Transverse colon (tissue), 4 donors: ENCODE measurements at regions not wholly inside any gene's neighbourhood (a gene's known extent, or its start where the extent isn't known, plus 50 kb on each side); places are given as distances from the start of the nearest gene placed in this dataset.

Experiments used
- DNase-seq: peaks from one replicate; pipeline ENCODE4 v3.0.0-alpha.2; 2019
- H3K27ac ChIP-seq, 4 donors: fragments of 200-600 bp; sonication (generic); 2 replicates each; pipeline ENCODE4 v1.5.1; 2016 to 2018; ENCODE audit warnings: inconsistent platforms in 4 of 4
- H3K27me3 ChIP-seq: fragments of 200-600 bp; sonication (generic); 2 replicates; pipeline ENCODE4 v1.5.1; 2017; ENCODE audit warnings: inconsistent platforms
- H3K36me3 ChIP-seq, 4 donors: fragments of 200-600 bp; sonication (generic); 2 replicates each; pipeline ENCODE4 v1.5.1; 2017 to 2019; ENCODE audit warnings: inconsistent platforms in 4 of 4
- H3K4me1 ChIP-seq, 4 donors: fragments of 200-600 bp; sonication (generic); 2 replicates each; pipeline ENCODE4 v1.5.1; 2017 to 2020; ENCODE audit warnings: inconsistent platforms in 4 of 4
- H3K4me3 ChIP-seq, 4 donors: fragments of 200-600 bp; sonication (generic); 1 replicate in 1 of 4; 2 replicates in 3 of 4; pipeline versions ENCODE4 v1.5.1 to v1.6.1; 2017 to 2019; ENCODE audit warnings: inconsistent platforms in 4 of 4
- H3K9me3 ChIP-seq, 2 donors: fragments of 200-600 bp; sonication (generic); 2 replicates each; pipeline ENCODE4 v1.5.1; 2017 to 2019; ENCODE audit warnings: inconsistent platforms in 2 of 2
- EP300 ChIP-seq: sonication (generic); formaldehyde crosslinking; IDR thresholded peaks from one replicate; pipeline ENCODE4 v1.6.1; 2017; ENCODE audit warnings: antibody characterized with exemption, low read depth
- POLR2A ChIP-seq: fragments of 450-650 bp; IDR thresholded peaks from one replicate; pipeline ENCODE4 v1.6.1; 2016; ENCODE audit warnings: antibody characterized with exemption, mild to moderate bottlenecking, moderate library complexity
- POLR2AphosphoS5 ChIP-seq, 3 donors: sonication (generic); formaldehyde crosslinking; IDR thresholded peaks; one replicate each; pipeline ENCODE4 v1.6.1; 2016; ENCODE audit warnings: antibody characterized with exemption in 3 of 3
- WGBS, 2 donors: methylation state at CpG; one replicate each; pipeline ENCODE4 v1.1.5; 2018; ENCODE audit warnings: low coverage in 1 of 2; 5-methylcytosine and 5-hydroxymethylcytosine counted together
- in situ Hi-C, 4 donors: fragments of 200-750 bp; cut with MboI; loops; one replicate each; pipeline versions ENCODE4 v1.15.0 to v1.15.1; 2017; ENCODE audit warnings: low sequenced_read_pairs in 3 of 4, low pct_ligation_motif_present in 1 of 4, low pct_unique_long_range_greater_than_20kb in 1 of 4
- intact Hi-C: fragments of 100-400 bp; cut with DNase I; formaldehyde crosslinking; loops from one replicate; pipeline ENCODE4 v1.15.1; 2023; ENCODE audit warnings: low total_unique reads
- TF ChIP-seq, protein P1 (sequence below), 5 experiments: fragments of 200-600 bp in 3 of 5; fragments of 450-650 bp in 2 of 5; sonication (generic) in 3 of 5; IDR thresholded peaks; 1 replicate in 2 of 5; 2 replicates in 3 of 5; pipeline ENCODE4 v1.5.1; 2016 to 2017; ENCODE audit warnings: antibody characterized with exemption in 5 of 5, inconsistent platforms in 3 of 5, mild to moderate bottlenecking in 2 of 5, moderate library complexity in 1 of 5

DNA sequence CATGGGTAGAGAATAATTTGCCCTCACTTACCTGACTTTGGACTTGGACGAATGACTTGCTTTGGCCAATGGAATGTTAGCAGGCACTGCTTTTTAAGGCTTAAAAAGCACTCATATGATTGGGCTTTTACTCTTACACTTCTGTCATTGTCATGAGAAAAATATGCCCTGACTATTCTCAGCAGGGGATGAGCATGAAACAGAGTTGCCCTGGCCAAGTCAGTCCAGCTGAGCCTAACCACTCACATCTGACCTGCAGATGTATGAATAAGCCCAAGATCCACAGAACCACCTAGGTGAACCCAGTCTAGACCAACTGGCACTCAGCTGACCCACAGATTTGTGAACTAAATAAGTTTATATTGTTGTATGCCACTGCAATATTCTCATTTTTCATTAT lies 573.5 kb downstream of the TNS3 start:
- Histone ChIP-seq H3K4me3 (no peak overlapping the region), H3K27ac (no peak overlapping the region), H3K4me1 (no peaks in the 10 kb centered on the region), H3K36me3 (no peaks in the 10 kb centered on the region), H3K27me3 (no peaks in the 10 kb centered on the region), H3K9me3 (no peaks in the 10 kb centered on the region)
- no peak for TF ChIP-seq EP300
- TF ChIP-seq, protein P1, sequence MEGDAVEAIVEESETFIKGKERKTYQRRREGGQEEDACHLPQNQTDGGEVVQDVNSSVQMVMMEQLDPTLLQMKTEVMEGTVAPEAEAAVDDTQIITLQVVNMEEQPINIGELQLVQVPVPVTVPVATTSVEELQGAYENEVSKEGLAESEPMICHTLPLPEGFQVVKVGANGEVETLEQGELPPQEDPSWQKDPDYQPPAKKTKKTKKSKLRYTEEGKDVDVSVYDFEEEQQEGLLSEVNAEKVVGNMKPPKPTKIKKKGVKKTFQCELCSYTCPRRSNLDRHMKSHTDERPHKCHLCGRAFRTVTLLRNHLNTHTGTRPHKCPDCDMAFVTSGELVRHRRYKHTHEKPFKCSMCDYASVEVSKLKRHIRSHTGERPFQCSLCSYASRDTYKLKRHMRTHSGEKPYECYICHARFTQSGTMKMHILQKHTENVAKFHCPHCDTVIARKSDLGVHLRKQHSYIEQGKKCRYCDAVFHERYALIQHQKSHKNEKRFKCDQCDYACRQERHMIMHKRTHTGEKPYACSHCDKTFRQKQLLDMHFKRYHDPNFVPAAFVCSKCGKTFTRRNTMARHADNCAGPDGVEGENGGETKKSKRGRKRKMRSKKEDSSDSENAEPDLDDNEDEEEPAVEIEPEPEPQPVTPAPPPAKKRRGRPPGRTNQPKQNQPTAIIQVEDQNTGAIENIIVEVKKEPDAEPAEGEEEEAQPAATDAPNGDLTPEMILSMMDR (IDR thresholded peaks at IDR 0.05) = no peak
- no peak for TF ChIP-seq POLR2AphosphoS5 (IDR thresholded peaks at IDR 0.05)
- TF ChIP-seq POLR2A = no peak
- no peak for DNase-seq
- intact Hi-C loops = no loop called here
- in situ Hi-C loops = no loop called here
- 80 to 91% methylated on average over 1 of the region's 1 CpG for WGBS, 2 donors

DNA sequence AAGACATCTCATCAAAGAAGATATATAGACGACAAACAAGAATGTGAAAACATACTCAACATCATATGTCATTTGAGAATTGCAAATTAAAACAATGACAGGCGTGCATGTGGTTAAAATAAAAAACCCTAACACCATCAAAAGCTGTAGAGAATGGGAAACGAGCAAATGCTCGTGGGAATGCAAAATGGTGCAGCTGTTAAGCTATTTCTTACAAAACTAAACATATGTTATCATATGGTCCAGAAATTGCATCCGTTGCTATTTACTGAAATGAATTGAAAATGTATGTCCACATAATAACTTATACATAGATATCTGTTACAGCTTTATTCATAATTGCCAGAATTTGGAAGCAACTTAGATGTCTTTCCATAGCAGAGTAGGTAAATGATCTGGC lies 574.4 kb downstream of the TNS3 start:
- Histone ChIP-seq H3K36me3 (no peaks in the 10 kb centered on the region), H3K4me3 (no peak overlapping the region), H3K27ac (no peak overlapping the region), H3K4me1 (no peaks in the 10 kb centered on the region), H3K9me3 (no peaks in the 10 kb centered on the region), H3K27me3 (no peaks in the 10 kb centered on the region)
- DNase-seq = no peak
- TF ChIP-seq POLR2A (no peak), EP300 (no peak), POLR2AphosphoS5 (IDR thresholded peaks at IDR 0.05) (no peak)
- TF ChIP-seq, protein P1 (IDR thresholded peaks at IDR 0.05) = no peak
- intact Hi-C loops = no loop called here
- in situ Hi-C loops = no loop called here
- WGBS, 2 donors = 51 to 53% methylated on average over 5 of the region's 5 CpGs

DNA sequence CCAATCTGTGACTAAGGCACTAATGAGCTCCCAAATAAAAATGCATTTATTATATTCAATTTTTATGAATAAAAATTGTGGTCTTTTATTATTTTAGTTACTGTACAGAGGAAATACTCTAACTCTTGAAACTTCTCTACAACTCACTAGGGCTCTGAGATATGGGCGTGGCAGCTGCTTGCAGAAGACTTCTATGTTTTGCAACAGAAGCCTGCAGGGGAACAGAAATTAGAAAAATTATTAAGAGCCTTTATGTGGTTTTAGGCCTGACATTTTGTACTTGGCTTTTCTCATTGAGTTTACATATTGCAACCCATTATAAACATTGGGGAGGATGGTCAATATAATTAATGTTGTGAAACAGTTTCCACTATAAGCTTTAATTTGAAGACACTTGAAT lies 581.4 kb downstream of the TNS3 start:
- DNase-seq = no peak
- WGBS, 2 donors = 67 to 92% methylated on average over 1 of the region's 1 CpG

DNA sequence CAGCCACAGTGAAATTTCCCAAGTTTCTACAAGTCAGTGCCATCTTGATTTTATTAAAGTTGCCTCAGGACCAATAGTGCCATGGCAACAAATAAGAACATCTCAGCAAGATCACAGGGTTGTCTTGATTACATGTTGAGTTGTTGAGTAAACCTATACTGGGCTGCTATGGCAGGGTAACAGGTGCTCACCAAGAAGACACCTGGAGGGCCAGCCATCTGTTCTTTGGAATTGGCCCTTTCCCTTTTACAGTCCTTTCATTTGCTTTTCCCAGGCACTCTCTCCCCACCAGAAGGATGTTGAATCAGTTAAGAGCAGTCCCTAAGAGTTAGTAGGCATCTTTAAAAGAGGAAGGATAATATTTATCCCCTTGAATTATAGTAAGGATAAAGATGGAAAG lies 582.0 kb downstream of the TNS3 start:
- in situ Hi-C loops = no loop called here
- intact Hi-C loops = no loop called here
- no peaks in the 10 kb centered on the region for H3K36me3 ChIP-seq
- H3K27ac ChIP-seq = no peak overlapping the region
- no peaks in the 10 kb centered on the region for H3K4me1 ChIP-seq
- H3K27me3 ChIP-seq = no peaks in the 10 kb centered on the region
- no peak for DNase-seq
- no peak overlapping the region for H3K4me3 ChIP-seq
- no peaks in the 10 kb centered on the region for H3K9me3 ChIP-seq
- TF ChIP-seq POLR2AphosphoS5 (IDR thresholded peaks at IDR 0.05) (peak in 1 of 3 donors; percentile 25), EP300 (no peak)
- TF ChIP-seq, protein P1 (IDR thresholded peaks at IDR 0.05) = no peak

More for the DNA sequence above, 581.4 kb downstream of the TNS3 start:
- no peak for TF ChIP-seq POLR2A
- no peak for TF ChIP-seq POLR2AphosphoS5 (IDR thresholded peaks at IDR 0.05)
- TF ChIP-seq EP300 = no peak
- TF ChIP-seq, protein P1 (IDR thresholded peaks at IDR 0.05) = no peak
- intact Hi-C loops (no loop called here), in situ Hi-C loops (no loop called here)
- no peak overlapping the region for H3K4me3 ChIP-seq
- H3K36me3 ChIP-seq = no peaks in the 10 kb centered on the region
- no peaks in the 10 kb centered on the region for H3K4me1 ChIP-seq
- H3K27me3 ChIP-seq = no peaks in the 10 kb centered on the region
- no peaks in the 10 kb centered on the region for H3K9me3 ChIP-seq
- no peak overlapping the region for H3K27ac ChIP-seq
